ENCODE measurements at regions not wholly inside any gene's neighbourhood (a gene's known extent, or its start where the extent isn't known, plus 50 kb on each side); places are given as distances from the start of the nearest gene placed in this dataset.

DNA sequence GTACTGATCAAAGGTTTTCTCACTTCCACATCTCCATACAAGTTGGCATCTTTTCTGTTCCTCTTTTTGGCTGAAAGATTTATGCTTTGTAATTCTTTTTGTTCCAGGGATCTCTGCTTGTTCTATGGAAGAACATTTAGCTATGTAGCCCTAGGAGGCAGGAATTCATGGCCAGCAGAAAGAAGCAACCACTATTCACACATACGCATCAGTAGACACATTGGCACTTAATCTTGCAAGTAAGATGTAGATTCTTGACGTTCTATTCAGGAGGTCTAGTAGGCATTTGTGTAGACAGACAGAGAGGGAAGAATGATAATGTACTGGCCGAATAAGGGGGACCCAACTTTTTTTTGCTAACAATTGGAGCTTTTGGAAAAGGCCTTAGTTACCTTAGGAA lies 336.0 kb downstream of the NUF2 start:
- peaks cover 0 to 3% of the 10 kb centered on the region in 2 experiments; a peak in 1 of 5 replicates for H3K9me3 Mint-ChIP-seq
- H3K4ac ChIP-seq (ENCODE audit: low read depth, low read length): no peak overlapping the region
- H3K27ac ChIP-seq (ENCODE audit: insufficient read length, low read depth, low read length): no peak overlapping the region
- H3K4me1 ChIP-seq (ENCODE audit: insufficient read depth, low read length): no peaks in the 10 kb centered on the region; the same call in 1 of the 2 replicates
- no peaks in the 10 kb centered on the region for H3K27me3 ChIP-seq (ENCODE audit: insufficient read depth, low read length)
- H3K27ac Mint-ChIP-seq: no peak overlapping the region
- no peaks in the 10 kb centered on the region for H3K23me2 ChIP-seq (ENCODE audit: insufficient read length, low read depth, low read length, poor library complexity, severe bottlenecking)
- H2BK5ac ChIP-seq (ENCODE audit: insufficient read length, low read length): no peak overlapping the region
- WGBS (ENCODE audit: extremely low coverage, insufficient read length, low lambda C conversion rate): no CpG with 5 or more reads among the region's 3 CpGs
- no peak overlapping the region for H3K9ac ChIP-seq (ENCODE audit: extremely low read depth, insufficient read length, low read length)
- no peak for TF ChIP-seq CTCF (conservative IDR thresholded peaks at IDR 0.05)
- no peak overlapping the region for H4K91ac ChIP-seq (ENCODE audit: insufficient read length, low read depth, low read length)
- H2BK12ac ChIP-seq (ENCODE audit: insufficient read length, low read depth, low read length): no peak overlapping the region
- no peaks in the 10 kb centered on the region for H3K27me3 Mint-ChIP-seq (ENCODE audit: low read depth)
- H2BK15ac ChIP-seq (ENCODE audit: low read depth, low read length): no peak overlapping the region
- H3K79me2 ChIP-seq (ENCODE audit: insufficient read depth, low read length): no peaks in the 10 kb centered on the region
- no peak overlapping the region for H4K5ac ChIP-seq (ENCODE audit: insufficient read length, low read depth, low read length)
- H3K56ac ChIP-seq (ENCODE audit: insufficient read length, low read depth, low read length): no peak overlapping the region
- no peak overlapping the region for H3K18ac ChIP-seq (ENCODE audit: insufficient read length, low read depth, low read length)
- H3K4me2 ChIP-seq (ENCODE audit: insufficient read depth, insufficient read length, low read length): no peak overlapping the region
- H3K4me3 Mint-ChIP-seq: no peak overlapping the region
- H3K79me1 ChIP-seq (ENCODE audit: insufficient read depth, low read depth, low read length, poor library complexity, severe bottlenecking): no peaks in the 10 kb centered on the region
- H2AFZ ChIP-seq (ENCODE audit: low read length): no peak overlapping the region
- H2BK20ac ChIP-seq (ENCODE audit: low read depth, low read length, poor library complexity, severe bottlenecking): no peak overlapping the region
- no peaks in the 10 kb centered on the region for H3K9me3 ChIP-seq (ENCODE audit: control insufficient read depth, low read depth, low read length)
- H3K14ac ChIP-seq (ENCODE audit: insufficient read depth, low read length): no peak overlapping the region
- no peak for DNase-seq
- H3K23ac ChIP-seq (ENCODE audit: insufficient read length, low read depth, low read length): no peak overlapping the region
- no peaks in the 10 kb centered on the region; a peak in 1 of 7 replicates for H3K36me3 Mint-ChIP-seq (ENCODE audit: insufficient read depth in 1 of 3, low read depth in 3 of 3)
- H2AK5ac ChIP-seq (ENCODE audit: insufficient read length, low read length): no peak overlapping the region
- no peak overlapping the region for H4K8ac ChIP-seq (replicated peaks; ENCODE audit: insufficient read length, low read depth, low read length)
- no peak overlapping the region for H2BK120ac ChIP-seq (ENCODE audit: low read depth, low read length, poor library complexity, severe bottlenecking)
- no peaks in the 10 kb centered on the region for H4K20me1 ChIP-seq (ENCODE audit: control insufficient read depth, insufficient read depth, insufficient read length)
- H3K4me1 Mint-ChIP-seq: peaks cover 0 to 5% of the 10 kb centered on the region in 2 experiments; a peak in 2 of 4 replicates
- no peak overlapping the region for H3T11ph ChIP-seq (ENCODE audit: low read length)
